ENCODE measurements at regions not wholly inside any gene's neighbourhood (a gene's known extent, or its start where the extent isn't known, plus 50 kb on each side); places are given as distances from the start of the nearest gene placed in this dataset.
"Not testable (repeated sequence)": the region's sequence is repeated elsewhere in the genome, so short reads cannot be mapped to it uniquely, and the experiment has no call there.

DNA sequence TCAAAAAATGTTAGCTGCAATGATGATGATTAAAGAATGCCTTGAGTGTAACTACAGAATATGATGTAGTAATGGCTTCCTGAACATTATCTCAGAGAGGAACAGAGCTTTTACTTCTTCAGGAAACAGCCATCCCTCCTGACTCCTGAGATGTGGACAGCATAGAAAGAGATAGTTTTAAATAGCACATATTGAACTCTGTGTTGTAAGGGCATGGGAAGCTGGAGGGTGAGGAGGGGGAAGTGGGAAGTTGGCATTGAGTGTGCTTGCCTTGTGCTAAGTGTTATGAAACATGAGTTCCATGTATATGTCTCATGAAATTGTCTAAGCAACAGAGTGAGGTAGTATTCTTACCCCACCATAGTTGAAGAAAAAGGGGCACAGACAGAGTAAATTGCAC lies 161.5 kb upstream of the SLC28A3 start:
- no peak for DNase-seq

DNA sequence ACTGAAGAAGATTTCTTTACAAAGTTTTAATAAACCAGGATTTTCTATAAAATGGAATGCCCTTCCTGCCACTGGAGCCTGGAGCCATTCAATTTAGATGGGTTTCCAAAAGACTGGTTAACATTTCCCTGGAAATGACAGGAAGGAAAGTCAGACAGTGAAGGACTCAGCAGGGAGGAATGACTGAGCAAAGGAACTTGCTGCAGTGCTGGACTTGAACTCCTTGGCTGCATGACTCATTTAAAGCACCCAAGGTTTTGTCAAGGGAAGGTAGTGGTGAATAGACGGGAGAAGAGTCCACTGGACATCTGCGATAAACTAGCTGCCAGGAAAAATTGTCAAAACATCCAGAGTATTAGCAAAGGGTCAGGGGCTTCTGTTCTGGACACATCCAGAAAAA lies 163.8 kb upstream of the SLC28A3 start:
- DNase-seq: no peak

DNA sequence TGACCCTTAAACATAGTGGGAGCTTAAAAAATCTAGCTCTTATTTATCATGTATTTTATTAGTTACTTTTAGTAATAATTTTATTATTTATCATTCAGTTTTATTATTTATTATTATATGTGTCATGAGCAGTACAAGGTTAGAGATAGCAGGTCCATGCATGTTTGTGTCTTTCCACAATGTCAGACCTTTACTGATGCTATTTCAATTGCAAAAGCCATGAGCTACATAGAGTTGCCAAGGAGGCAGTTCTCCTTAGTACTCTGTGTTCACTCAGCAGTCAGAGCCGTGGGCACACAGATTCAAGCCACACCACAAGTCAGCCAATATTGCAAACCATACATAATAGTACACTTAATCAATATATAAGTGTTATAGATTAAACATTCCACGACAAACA lies 157.9 kb upstream of the NTRK2 start:
- no peak for DNase-seq

DNA sequence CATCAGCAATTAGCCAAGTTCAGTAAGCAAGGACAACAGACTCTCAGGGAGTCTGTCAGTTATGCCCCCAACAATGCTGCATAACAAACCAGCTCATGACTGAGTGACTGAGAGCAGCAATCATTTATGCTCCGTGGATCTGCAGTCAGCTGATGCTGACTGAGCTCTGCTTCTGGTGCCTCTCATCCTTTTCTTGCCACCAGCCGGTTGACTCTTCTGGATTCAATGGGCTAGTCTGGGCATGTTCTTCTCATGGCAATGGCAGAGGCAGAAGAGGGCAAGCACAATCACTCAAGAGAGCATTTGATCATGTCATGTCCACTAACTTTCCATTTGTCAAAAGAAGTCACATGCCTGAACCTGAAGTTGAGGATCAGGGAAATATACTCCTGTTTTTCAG lies 157.0 kb upstream of the NTRK2 start:
- no peak for DNase-seq

DNA sequence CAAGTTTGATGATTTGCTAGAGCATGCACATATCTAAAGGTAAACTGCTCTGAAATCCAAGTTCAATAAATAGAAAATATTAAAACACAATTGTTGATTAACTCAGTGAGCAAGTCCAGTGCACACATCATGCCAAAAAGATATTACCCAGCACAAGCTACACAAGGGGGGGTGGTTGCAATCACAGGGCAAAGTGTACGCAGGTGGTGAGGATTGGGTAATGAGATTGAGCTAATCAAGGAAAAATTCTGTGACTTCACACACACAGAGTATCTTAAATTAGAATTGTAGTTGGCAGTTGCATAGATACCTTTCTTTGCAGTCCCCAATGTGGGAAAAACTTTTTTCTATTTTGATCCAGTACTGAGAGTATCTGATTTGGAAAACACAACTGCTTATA lies 156.1 kb upstream of the NTRK2 start:
- DNase-seq: no peak

DNA sequence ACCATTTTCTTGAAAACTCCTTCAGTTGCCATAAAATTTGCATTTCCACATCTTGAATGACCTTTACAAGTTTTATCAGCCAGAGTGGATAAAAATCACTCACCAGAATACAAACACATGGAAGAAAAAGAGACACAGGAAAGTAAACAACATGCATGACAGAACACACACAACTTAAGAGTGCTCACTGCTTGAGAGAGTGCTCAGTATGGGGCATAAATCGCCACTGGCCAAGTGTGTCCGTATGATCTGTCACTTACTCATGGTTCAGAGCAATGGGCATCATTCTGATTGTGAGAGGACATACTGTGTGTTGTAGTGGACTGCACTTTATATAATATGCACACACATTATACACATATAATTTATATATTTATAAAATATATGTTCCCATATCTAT lies 155.6 kb upstream of the NTRK2 start:
- DNase-seq: no peak

DNA sequence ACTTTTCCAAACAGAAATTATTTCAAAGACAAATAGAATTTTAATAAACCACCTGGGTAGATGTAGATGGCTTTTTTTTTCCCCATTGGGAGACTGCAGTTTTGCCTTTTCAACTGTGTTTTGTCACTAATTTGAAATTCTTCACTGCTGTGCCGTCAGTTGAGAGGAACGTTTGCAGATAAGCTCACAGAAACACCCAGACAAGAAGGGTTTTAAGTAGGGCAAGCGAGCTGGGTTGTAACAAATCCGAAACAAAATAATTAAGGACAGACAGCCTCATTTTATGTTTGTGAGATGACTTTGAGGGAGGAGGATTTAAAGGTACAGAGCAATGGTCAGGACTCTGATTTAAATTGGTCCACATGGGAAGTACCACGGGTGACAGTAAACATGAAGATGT lies 155.1 kb upstream of the NTRK2 start:
- DNase-seq: no peak

DNA sequence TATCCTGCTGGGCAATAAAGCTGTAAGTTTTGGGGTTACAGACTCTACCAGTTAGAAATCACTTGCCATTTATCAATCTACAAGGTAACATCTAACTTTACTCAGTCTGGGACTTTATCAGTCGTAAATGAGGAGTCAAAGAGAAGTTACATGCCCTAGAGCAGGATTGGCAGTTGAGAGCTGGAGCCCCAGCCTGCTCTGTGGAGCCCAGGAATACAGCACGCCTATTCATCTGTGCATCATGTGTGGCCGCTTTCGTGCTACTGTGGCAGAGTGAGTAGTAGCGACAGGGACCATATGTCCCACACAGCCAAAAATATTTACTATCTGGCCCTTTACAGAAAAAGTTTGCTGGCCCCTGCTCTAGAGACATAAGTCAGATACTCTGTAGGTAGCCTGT lies 152.5 kb upstream of the NTRK2 start:
- DNase-seq: no peak

DNA sequence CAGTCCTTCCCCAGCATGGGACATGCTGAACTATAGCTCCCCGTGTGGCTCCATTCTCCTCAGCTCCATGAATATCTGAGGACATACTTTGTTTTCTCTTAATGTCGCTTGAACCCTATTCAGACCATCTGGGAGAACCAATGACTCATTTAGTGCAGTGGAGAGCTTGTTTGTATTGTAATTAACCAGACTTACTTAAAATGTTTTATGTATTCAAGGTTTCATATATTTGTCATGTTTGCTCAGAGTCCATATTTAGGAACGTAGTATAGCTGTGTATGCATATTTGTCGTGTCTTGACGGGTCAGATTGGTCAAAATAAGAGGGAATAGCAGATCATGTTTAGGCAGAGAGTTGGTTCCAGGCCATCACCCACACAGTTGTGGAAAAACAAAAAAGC lies 150.1 kb upstream of the NTRK2 start:
- no peak for DNase-seq

DNA sequence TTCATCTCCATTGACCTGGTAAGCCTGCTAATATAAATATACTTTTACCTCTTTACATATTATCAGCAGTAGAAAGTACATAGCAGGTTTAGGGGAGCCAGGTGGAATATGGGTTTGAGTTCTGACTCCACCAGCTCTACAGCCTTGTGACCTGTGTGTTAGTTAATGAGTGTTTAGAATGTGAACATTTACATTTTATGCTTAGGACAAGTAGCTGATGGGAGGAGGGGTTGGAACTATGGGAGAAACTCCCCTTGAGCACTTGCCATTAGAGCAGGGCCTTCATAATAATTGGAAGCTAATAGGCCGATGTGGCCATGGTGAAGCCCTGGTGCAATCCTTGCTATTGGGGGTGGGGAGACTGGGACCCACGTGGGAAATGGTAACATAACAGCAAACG lies 148.3 kb upstream of the NTRK2 start:
- DNase-seq: no peak

DNA sequence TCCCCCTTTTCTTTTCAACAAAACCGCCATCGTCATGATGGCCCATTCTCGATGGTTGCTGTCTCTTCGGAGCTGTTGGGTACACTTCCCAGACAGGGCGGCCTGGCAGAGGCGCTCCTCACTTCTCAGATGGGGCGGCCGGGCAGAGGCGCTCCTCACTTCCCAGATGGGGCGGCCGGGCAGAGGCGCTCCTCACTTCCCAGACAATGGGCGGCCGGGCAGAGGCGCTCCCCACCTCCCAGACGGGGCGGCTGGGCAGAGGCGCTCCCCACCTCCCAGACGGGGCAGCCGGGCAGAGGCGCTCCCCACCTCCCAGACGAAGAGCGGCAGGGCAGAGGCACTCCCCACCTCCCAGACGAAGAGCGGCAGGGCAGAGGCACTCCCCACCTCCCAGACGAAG lies 143.3 kb upstream of the NTRK2 start:
- not testable (repeated sequence) for DNase-seq

DNA sequence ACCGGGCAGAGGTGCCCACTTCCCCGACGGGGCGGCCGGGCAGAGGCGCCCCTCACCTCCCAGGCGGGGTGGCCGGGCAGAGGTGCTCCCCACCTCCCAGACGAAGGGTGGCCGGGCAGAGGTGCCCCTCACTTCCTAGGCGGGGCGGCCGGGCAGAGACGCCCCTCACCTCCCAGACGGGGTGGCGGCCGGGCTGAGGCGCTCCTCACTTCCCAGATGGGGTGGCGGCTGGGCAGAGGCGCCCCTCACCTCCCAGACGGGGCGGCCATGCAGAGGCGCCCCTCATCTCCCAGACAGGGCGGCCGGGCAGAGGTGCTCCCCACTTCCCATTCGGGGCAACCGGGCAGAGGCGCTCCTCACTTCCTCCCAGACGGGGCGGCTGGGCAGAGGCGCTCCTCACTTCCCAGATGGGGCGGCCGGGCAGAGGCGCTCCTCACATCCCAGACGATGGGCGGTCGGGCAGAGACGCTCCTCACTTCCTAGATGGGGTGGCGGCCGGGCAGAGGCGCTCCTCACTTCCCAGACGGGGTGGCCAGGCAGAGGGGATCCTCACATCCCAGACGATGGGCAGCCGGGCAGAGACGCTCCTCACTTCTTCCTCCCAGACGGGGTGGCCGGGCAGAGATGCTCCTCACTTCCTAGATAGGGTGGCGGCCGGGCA lies 142.3 kb upstream of the NTRK2 start:
- DNase-seq: not testable (repeated sequence)

DNA sequence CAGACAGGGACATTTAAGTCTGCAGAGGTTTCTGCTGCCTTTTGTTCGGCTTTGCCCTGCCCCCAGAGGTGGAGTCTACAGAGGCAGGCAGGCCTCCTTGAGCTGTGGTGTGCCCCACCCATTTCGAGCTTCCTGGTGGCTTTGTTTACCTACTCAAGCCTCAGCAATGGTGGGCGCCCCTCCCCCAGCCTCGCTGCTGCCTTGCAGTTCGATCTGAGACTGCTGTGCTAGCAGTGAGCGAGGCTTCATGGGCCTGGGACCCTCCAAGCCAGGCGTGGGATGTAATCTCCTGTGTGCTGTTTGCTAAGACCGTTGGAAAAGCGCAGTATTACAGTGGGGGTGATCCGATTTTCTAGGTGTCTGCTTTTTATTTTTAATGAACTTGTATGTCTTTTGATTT lies 133.6 kb upstream of the NTRK2 start:
- DNase-seq: not testable (repeated sequence)

DNA sequence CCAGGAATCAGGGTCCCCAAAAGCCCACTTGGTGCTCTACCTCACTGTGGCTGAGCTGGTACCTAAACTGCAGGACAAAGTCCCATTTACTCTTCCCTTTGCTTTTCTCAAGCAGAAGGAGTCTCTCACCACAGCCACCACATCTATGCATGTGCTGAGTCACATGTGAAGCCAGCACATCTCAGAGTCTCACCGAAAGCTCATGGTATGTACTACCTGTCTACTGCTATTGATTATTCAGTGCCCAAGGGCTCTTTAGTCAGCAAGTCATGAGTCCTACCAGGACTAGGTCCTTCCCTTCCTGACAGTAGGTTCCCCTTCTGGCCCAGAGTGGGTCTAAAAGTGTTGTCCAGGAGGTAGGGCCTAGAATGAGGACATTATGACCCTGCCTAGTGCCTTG lies 130.7 kb upstream of the NTRK2 start:
- DNase-seq: no peak

DNA sequence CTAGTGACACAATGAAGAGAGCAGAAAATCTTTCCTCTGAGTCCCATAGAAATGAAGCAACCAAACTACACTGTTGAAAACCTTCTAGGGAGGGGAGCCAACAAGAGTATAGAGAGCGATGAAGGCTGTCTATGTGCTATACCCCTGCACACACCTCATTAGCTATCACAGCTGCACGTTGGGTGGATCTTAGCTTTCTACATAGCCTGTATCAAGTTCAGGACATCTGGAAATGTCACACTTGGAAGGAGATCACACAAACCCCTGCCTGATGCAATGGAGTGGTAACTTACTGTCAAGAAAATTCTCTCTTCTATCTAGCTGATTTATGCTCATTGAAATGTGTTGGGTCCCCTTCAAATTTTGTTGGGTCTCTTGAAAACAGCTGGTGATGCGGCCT lies 127.0 kb upstream of the NTRK2 start:
- no peak for DNase-seq

DNA sequence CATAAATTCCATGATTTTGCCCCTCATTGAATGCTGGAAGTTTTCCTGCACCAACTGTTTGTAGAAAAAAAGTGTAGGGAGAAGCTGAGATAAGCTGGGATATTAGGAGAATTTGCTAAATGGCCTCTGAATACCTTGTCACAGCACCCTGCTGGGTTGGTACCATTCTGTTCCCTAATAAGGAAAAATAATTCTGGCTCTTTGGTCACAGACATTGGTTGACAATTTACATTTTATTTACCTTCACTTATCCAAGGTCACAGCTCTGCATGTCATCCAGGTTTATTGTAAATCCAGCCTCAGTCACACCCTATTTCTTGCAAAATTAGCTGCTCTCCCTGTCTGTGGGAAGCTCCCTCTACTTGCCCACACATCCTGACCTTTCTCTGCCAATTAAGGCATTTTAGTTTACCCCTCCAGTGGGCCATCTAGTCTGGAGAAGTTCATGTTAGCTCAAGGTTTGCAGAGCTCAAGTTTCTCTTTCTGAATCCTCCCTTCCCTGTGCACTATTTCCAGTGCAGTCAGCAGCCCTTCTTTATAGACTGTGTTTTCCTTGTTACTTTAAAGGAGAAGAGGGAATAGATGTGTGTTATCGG lies 115.4 kb upstream of the NTRK2 start:
- no peak for DNase-seq

DNA sequence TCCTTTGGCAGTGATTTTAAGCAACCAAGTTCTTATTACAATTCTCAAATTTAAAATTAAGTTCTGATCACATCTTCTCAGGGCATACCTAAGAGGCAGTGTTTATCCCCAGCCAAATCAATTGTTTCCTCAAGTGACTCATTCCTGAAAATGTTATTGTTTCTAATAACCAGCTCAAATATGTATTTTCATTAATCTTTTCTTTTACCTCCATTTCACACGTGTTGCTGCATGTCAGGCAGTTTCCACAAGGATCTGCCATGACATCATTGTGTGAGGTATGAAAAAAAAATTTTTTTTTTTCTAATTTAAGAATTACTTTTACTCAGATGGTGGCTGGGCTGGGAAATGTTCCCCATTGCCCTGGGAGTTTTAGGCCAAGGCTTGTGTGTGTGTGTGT lies 113.0 kb upstream of the NTRK2 start:
- DNase-seq: no peak

DNA sequence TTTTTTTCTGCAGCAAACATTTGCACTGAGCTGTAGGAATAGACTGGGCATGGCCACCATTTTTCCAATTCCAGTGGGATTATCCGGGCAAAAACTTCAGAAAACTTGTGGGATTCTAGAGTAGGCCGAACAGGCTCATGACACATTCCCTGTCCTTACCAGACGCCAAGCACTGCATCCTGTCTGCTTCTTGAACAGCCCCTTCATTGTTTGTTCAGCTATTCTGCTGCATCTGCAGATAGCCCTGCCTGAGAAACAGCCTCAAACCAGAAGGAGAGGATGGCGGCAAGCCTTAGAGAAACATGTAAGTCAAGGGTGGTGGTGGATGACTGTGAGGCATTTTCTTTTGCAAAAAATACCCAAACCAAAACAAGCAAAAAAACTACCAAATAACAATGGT lies 111.8 kb upstream of the NTRK2 start:
- DNase-seq: no peak

DNA sequence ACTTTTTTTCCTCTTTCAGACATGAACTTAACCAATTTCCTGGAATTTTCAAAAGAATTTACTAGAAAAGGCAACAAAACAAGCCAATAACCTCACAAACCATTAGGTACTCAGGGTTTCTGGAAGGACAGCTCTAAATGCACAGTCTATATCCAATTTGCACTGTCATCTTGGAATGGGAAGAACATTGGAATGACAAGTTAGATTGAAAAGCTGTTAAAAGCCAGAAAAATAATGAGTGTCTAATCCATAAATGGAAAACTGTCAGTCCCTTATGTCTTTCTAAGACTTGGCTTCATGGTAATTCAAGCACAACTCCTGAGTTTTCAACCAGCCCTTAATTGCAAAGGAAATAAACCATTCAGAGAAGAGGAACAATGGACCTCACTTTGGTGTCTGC lies 105.8 kb upstream of the NTRK2 start:
- no peak for DNase-seq

DNA sequence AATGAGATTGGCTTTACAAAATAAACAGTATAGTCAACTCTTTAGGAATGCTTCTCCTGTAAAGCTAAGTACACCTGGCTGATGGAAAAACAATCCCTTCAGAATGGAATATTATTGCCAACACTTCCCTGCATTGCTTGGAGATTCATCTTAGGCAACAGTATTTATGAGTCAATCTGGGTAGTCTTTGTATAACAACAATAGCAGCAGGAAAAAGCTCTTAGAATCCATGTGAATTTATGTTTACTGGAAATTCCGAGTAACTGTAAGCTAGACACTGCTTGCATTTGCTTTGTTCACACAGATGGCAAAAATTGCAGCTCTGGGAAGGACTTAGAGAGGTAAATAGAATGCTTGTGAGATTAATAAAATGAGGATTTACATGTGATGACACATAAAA lies 101.7 kb upstream of the NTRK2 start:
- DNase-seq: no peak

DNA sequence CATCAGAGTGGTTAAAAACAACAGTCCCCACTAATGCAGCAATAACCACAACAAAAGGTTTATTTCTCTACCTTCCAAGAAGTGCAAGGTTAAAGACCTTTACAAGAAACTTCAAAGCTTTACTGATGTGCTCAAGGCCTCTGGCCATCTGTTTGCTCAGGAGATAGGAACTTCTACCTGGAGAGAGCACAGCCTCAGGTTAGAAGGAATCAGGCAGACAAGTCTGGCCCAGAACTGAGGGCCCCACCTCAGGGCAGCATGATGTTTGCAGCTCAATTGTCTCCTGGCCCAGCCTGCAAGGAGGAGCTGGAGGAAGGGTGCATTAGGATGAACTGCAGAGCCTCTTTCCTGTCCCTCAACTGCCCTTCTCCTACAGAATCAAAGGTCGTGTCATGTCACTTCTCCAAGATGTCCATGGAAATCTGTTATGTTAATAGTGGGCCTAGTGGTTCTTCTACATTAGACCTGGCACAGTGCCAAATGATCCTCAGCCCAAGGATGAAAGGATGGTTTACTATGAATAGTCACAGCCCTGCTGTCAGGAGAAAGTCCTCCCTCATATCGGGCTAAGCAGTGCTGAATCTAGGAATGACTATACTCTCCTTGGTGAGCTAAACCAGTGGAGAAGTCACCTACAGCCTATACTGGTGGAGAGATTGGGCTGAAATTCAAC lies 98.9 kb upstream of the NTRK2 start:
- no peak for DNase-seq

DNA sequence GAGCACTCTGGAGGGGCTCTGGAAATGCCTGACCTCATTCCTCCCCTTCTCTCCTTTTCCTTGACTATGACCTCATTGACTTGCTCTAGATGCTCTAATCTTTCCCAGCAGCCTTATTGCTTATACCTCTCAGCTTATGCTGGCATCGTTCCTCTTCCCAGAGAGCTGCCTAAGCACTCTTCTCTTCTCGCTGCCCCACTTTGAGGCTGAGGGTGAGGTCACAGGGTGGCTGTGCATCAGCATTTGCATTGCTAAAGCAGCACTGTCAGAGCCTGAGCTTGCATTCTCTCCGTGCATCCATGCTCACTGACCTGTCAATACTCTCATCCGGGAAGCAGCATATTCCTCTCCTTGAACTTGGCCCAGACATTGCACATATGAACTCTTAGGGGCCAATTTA lies 96.4 kb upstream of the NTRK2 start:
- no peak for DNase-seq

DNA sequence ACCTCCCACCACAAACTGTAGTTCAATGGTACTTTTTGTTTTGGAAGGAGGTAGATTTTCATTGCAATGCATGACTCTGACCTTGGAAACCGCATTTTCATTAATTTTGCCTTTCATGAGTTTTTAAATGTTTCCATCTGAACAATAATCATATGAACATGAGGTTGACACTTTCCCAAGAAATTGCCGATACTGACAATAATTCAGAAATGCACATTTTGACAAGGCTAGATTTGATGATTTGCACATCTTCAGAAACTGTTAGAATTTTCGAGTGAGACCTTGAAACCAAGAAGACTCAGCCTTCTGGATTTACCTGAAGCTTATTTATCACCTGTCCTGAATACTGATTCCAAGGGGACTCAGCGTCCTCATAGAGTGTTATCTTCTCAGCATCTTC lies 93.8 kb upstream of the NTRK2 start:
- DNase-seq: no peak

DNA sequence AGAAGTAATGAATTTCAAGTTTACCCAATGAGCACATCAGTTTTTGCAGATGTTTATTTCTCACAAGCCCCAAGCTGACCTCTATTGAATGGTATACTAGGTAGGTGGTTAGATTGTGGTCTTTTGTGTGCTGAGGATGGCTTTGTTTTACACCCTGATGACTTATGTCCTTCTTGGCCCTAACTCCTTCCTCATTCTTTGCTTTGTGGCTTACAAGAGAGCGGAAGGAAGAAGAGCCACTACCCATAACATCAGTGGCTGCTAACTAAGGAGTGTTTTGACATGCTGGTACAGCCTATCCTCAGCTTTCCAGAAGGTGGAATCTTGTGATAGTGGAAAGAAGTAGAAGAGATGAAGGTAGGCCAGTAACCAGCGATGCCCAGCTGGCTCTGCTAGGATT lies 85.7 kb upstream of the NTRK2 start:
- no peak for DNase-seq

Measured in hypothalamus (tissue), 51 donors.